GM12878 (cell line): ENCODE measurements at regions not wholly inside any gene's neighbourhood (a gene's known extent, or its start where the extent isn't known, plus 50 kb on each side); places are given as distances from the start of the nearest gene placed in this dataset.

Source experiments
- ATAC-seq: fragments of 200-7000 bp; cut with Tn5 transposase; 3 replicates; pipeline ENCODE4 v1.9.1; 2020; ENCODE audit warnings: mild to moderate bottlenecking, moderate library complexity
- BruUV-seq: library from RNA; stranded (reverse); fragments of 400-500 nt; replicated peaks from 2 replicates; lab custom pipeline; 2021; lab: Mats Ljungman, UMichigan
- CTCF ChIA-PET: fragments of 300-600 bp; sonication (Branson Sonifier 250); formaldehyde crosslinking; extraction: SDS; loops from one replicate; lab custom pipeline; 2021; ENCODE audit warnings: inconsistent platforms; lab: Yijun Ruan, JAX
- POLR2A ChIA-PET: fragments of 350-600 bp; formaldehyde crosslinking; extraction: SDS; loops from one replicate; lab custom pipeline; 2021; ENCODE audit warnings: inconsistent platforms; lab: Charles Lee
- RAD21 ChIA-PET: fragments of 300-600 bp; sonication (Branson Sonifier 250); formaldehyde crosslinking; loops from one replicate; lab custom pipeline; 2023; ENCODE audit warnings: antibody characterized with exemption; ENCODE audit not compliant: unreplicated experiment; lab: Charles Lee
- SMC1A ChIA-PET: fragments of 300-600 bp; sonication (Branson Sonifier 250); formaldehyde crosslinking; loops from one replicate; lab custom pipeline; 2023; ENCODE audit not compliant: unreplicated experiment, uncharacterized antibody; lab: Charles Lee
- DNase-seq: peaks from one replicate; pipeline ENCODE4 v3.0.0-alpha.2; 2011; ENCODE audit warnings: low read depth, low spot score
- FAIRE-seq: peaks from 3 replicates; lab custom pipeline; 2011; peaks lifted over from hg19 to GRCh38; lab: Jason Lieb, UNC
- H2AFZ ChIP-seq: 2 replicates; pipeline ENCODE4 v1.6.0; 2011; ENCODE audit warnings: low read depth, low read length, control low read depth; ENCODE audit not compliant: control insufficient read depth
- H3K27ac ChIP-seq: 2 replicates; pipeline ENCODE4 v1.5.1; 2011; ENCODE audit warnings: control low read depth; ENCODE audit not compliant: control insufficient read depth, insufficient read depth
- H3K27me3 ChIP-seq, 2 experiments: replicated peaks in 1 of 2; 2 replicates each; pipeline versions ENCODE4 v1.6.0 to v1.6.1; 2011; ENCODE audit warnings: low read length in 1 of 2; ENCODE audit not compliant: control insufficient read depth in 2 of 2, insufficient read depth in 2 of 2
- H3K36me3 ChIP-seq, 2 experiments: 2 replicates each; pipeline ENCODE4 v1.5.1; 2011; ENCODE audit warnings: low read length in 1 of 2; ENCODE audit not compliant: control insufficient read depth in 2 of 2, insufficient read depth in 2 of 2
- H3K4me1 ChIP-seq: 2 replicates; pipeline ENCODE4 v1.6.1; 2011; ENCODE audit warnings: mild to moderate bottlenecking, low read length, moderate library complexity, mixed read lengths; ENCODE audit not compliant: control insufficient read depth, insufficient read depth
- H3K4me2 ChIP-seq: 2 replicates; pipeline ENCODE4 v1.6.0; 2011; ENCODE audit warnings: control low read depth; ENCODE audit not compliant: control insufficient read depth, insufficient read depth
- H3K4me3 ChIP-seq: fragments of 200-600 bp; sonication (generic); 2 replicates; pipeline ENCODE4 v1.5.1; 2016
- H3K79me2 ChIP-seq: 2 replicates; pipeline ENCODE4 v1.6.0; 2011; ENCODE audit warnings: low read length; ENCODE audit not compliant: control insufficient read depth, insufficient read depth
- H3K9ac ChIP-seq: 2 replicates; pipeline ENCODE4 v1.8.0; 2011; ENCODE audit warnings: low read length, control low read depth, mixed read lengths; ENCODE audit not compliant: control insufficient read depth, insufficient read depth
- H3K9me3 ChIP-seq: replicated peaks from 3 replicates; pipeline ENCODE4 v1.5.1; 2011; ENCODE audit warnings: mild to moderate bottlenecking, low read length; ENCODE audit not compliant: control insufficient read depth, insufficient read depth
- H4K20me1 ChIP-seq: 2 replicates; pipeline ENCODE4 v1.6.0; 2011; ENCODE audit not compliant: control insufficient read depth, insufficient read depth
- CHD1 ChIP-seq: IDR thresholded peaks from 2 replicates; pipeline ENCODE4 v1.6.1; 2012; ENCODE audit warnings: low read depth, low read length, improper control_type of control experiment
- EZH2 ChIP-seq: IDR thresholded peaks from 2 replicates; pipeline ENCODE4 v1.6.1; 2012; ENCODE audit warnings: low read depth, mild to moderate bottlenecking, control low read depth, inconsistent platforms, low read length, borderline replicate concordance; ENCODE audit not compliant: control insufficient read depth
- GATAD2B ChIP-seq: fragments of 450-650 bp; conservative IDR thresholded peaks from 2 replicates; pipeline ENCODE4 v1.6.1; 2017; ENCODE audit warnings: low read depth, mild to moderate bottlenecking, moderate library complexity
- JUNB ChIP-seq: IDR thresholded peaks from 2 replicates; pipeline ENCODE4 v1.6.1; 2016; ENCODE audit warnings: antibody characterized with exemption, mild to moderate bottlenecking
- MLLT1 ChIP-seq: fragments of 450-650 bp; IDR thresholded peaks from 2 replicates; pipeline ENCODE4 v1.6.1; 2016; ENCODE audit warnings: mild to moderate bottlenecking
- POLR2A ChIP-seq: IDR thresholded peaks from 2 replicates; pipeline ENCODE4 v1.6.1; 2011; ENCODE audit warnings: low read depth, mild to moderate bottlenecking, low read length
- WGBS: methylation state at CpG from one replicate; pipeline ENCODE4 v1.1.6; 2016; ENCODE audit warnings: low lambda C conversion rate; ENCODE audit not compliant: insufficient replicate concordance, insufficient coverage; ENCODE audit errors: missing lambda C conversion rate; 5-methylcytosine and 5-hydroxymethylcytosine counted together
- in situ Hi-C: fragments of 300-500 bp; cut with MboI; formaldehyde crosslinking; loops from 9 replicates; pipeline ENCODE4 v1.14.3; 2018; ENCODE audit warnings: mixed read lengths
- intact Hi-C: fragments of 100-400 bp; cut with micrococcal nuclease; formaldehyde crosslinking; loops from one replicate; pipeline ENCODE4 v1.14.2; 2022; ENCODE audit not compliant: unreplicated experiment
- TF ChIP-seq, protein P1 (sequence below): IDR thresholded peaks from 2 replicates; pipeline ENCODE4 v1.6.1; 2011; ENCODE audit warnings: borderline replicate concordance, low read depth, mild to moderate bottlenecking, moderate library complexity, mixed read lengths, low read length; ENCODE audit not compliant: insufficient read depth; ENCODE audit errors: extremely low read length

GRCh38 chr4:12879496-12879895 is 604.6 kb downstream of the RAB28 start:
- ChIA-PET SMC1A (no interaction called here), POLR2A (no interaction called here), RAD21 (no interaction called here), CTCF (interaction anchor here (1.1 kb wide), 1 partner anchor 19 kb away, joined by 4 read pairs; no protein-coding TSS in a partner anchor)
- no peak overlapping the region for H3K4me2 ChIP-seq
- intact Hi-C loops (no loop called here), in situ Hi-C loops (no loop called here)
- ATAC-seq (no peak), DNase-seq (no peak), FAIRE-seq (no peak)
- H3K79me2 ChIP-seq: no peaks in the 10 kb centered on the region
- H3K9me3 ChIP-seq: no peaks in the 10 kb centered on the region
- no peak overlapping the region for H3K4me3 ChIP-seq
- H2AFZ ChIP-seq: no peak overlapping the region
- BruUV-seq: no TSS peak
- no peaks in the 10 kb centered on the region for H3K36me3 ChIP-seq
- no peak overlapping the region for H3K9ac ChIP-seq
- no peak overlapping the region for H3K27ac ChIP-seq
- H3K27me3 ChIP-seq: no peaks in the 10 kb centered on the region
- TF ChIP-seq MLLT1 (no peak), JUNB (no peak), POLR2A (no peak), EZH2 (no peak), GATAD2B (no peak), CHD1 (no peak)
- TF ChIP-seq, protein P1, sequence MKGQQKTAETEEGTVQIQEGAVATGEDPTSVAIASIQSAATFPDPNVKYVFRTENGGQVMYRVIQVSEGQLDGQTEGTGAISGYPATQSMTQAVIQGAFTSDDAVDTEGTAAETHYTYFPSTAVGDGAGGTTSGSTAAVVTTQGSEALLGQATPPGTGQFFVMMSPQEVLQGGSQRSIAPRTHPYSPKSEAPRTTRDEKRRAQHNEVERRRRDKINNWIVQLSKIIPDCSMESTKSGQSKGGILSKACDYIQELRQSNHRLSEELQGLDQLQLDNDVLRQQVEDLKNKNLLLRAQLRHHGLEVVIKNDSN: no peak
- H4K20me1 ChIP-seq: no peaks in the 10 kb centered on the region
- WGBS: 25% methylated on average over 5 of the region's 5 CpGs
- no peaks in the 10 kb centered on the region for H3K4me1 ChIP-seq
